ENCODE measurements at regions not wholly inside any gene's neighbourhood (a gene's known extent, or its start where the extent isn't known, plus 50 kb on each side); places are given as distances from the start of the nearest gene placed in this dataset.
"Not testable (repeated sequence)": the region's sequence is repeated elsewhere in the genome, so short reads cannot be mapped to it uniquely, and the experiment has no call there.

DNA sequence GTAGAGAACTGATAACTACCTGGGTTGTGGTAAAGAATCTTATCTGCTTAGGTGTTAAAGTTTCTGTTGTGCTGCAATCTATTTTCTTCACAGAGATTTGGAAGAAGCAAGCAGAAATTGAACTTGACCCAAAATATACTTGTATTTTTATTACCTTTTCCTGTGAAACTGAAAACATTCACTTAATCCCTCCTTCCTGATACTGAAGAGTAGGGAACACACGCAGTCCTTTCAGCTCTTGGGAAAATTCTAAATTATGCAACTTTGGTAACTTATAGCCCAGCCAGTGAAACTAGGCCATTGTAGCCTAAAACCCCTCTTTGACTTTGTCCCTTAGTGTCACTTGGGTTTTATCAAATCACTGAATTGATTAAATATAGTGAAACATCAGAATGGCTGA is 128.4 kb upstream of the MEIS1 start:
- DNase-seq = no peak

DNA sequence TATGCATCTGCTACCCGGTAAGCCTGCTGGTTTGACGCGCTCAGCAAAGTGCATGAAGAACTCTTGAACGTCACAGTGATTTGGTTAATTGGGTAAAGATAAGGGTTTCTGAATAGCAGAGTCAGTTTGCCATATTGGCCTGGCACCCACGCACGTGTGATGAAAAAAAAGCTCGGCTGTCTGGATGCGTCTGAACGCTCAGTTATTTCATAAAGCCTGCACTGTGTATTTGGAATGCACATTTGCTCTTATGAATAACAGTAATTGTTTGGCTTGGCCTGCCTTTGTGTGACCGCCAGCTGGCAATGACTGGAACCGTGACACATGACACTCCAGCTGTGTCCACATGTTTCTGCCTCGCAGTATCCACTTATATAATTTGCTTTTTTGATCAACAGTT is 129.2 kb upstream of the MEIS1 start:
- no peak for DNase-seq

DNA sequence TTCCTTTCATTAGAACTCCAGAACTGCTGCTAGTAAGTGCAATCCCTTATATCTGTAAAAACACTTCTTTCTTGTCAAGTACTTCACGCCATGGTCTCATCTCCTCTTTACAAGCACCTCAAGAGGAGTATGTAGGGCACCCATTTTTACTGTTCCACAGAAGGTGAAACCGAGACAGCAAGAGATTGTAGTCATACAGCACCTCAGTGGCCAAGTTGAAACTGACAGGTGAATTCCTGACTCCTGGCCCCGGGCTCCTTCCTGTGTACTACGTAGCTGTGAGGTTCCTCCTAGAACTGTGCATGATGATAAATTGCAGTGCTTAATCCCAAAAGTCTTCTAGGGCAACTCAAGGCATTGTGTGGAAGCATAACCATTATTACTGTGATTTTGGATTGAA is 131.5 kb upstream of the MEIS1 start:
- no peak for DNase-seq

DNA sequence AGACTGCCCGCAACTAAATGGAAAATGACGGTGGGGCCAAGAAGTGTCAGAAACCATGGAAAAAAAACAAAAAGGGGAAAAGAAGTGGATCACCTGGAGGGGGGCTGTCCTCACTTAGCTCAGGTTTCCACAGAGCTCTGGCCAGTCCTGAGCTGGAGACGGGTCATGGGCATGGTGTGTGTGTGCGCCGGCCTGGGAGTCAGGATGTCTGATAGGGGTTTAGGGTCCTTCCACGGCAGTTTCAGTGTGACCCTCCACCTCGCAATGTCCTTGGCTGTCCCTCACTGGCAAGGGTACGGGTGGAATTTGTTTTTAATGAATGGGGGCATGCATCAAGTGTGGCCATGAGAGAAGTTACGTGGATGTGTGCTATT is 133.2 kb upstream of the MEIS1 start:
- DNase-seq = no peak

DNA sequence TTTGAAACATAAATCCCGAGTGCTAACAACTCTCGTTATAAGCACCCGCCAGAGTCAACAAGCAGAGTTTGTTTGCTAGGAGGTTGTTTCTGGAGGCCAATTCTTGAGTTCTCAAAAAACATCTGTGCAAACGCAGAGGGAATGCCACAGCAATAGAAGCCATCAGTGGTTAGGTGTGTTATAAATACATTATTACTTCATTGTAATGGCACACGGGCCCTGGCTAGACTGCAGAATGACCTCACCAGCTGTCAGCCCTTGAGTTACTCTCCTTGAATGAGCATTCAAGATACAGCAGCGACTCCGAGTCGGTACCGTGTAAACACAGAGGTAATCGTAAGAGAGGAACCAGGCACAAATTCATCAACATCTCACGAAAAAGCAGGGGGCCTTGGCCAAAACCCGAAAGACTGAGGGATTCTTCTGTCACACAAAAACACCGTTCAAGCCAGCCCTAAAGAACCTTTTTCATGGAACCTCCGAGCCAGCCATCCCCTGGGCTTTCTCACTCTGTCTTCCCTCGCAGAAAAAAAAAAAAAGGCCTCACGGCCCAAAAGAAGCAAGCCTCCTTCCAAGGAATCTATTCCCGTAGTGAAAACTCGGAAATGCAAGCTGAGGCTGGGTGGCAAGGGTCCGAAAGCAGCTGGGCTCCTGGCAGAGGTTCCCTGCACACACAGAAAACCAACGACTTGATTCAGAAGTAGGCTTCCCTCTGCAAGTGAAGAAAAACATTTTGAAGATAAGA is 133.7 kb upstream of the MEIS1 start:
- no peak for DNase-seq

DNA sequence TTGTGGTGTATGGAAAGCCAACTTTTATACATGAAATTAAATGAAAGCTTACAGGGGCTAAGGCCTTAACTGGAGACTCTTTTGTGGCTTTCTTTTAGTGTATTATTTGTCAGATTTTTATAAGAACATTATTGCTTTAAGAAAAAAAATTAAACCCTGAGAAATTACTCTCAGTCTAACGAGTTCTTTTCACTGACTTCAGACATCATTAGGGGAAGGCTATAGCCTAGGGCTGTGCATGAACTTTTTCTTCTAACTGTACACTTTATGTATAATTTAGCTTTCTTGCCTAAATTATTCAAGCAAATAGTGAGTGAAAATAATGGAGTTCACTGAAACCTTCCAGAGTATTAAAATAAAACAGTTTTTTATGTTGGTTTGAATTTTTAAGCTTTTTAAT is 151.1 kb upstream of the MEIS1 start:
- no peak for DNase-seq

DNA sequence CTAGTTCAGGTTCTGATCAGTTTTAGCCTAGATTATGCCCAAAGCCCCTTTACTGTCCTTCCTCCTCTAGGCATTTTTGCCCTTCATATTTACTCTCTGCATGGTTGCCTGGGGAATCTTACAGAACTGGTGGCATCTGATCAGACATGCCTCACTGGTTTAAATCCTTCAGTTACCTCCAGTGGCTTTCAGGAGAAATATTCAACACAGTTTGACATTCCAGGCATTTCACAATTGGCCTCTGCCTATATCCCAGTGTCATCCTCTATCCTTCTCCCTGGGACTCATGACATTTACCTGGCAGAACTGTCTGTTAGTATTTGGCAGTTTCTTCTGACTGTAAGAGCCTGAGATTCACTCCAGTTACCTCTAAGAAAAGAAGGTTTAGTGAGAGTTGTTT is 152.9 kb upstream of the MEIS1 start:
- no peak for DNase-seq

DNA sequence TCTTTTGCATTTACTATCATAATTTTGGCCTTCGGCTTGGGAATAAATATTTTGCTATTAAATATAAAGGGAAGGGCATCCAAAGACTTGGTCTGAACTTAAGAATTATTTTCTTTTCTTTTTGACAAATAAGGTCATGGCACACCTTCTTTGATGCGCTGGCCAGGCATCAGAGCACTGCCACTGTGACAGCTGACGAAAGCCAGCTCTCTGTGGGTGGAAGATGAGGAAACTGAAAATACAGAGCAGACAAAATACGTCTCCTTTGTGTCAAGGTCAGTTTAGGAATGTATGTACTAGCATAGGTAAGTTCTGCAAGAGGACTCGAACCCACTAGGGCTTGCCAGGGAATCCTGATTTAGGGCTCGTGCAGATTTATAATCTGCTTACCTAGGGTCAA is 155.9 kb upstream of the MEIS1 start:
- DNase-seq = no peak

DNA sequence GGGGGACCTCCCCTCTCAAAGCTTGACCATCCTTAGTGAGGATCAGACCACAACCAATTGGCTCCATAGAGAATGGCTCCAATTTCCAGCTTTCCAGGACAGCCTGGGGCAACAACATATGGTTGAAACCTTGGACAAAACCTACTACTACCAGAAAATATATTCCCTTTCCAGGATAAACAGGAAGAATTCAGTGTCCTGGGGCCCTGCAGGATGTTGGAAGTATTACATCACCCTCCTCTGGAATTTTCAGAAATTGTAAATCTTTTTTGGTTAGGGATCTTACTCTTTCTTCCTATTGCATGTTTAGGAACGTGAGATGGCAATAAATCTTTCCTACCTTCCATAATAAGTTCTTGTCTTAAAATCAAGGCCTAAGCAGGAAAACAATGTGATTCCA is 158.9 kb upstream of the MEIS1 start:
- DNase-seq = no peak

DNA sequence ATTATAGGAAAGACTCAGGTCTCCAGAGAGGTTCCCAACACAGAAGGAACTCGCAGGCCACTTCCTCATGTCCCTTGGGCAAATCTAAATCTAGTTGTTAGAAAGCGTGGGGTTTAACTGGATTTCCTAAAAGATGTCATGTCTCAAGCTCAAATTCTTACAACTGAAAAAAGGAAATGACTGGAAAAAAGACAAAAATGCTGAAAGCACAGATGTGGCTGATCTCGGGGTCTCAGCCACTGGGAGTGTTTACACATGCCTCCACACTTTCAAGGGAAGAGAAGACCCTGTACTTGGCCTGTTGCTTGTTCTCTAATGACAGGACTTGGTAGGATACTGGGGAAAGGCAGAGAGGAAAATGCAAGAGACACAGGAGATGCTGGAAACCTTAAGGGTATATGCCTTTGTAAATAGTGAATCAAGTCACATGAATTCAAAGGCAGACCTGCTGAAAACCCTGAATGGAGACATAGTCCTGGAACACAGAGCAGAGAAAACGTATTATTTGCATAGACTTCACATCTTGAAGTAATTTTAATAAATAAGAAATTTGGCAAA is 160.9 kb upstream of the MEIS1 start:
- no peak for DNase-seq

DNA sequence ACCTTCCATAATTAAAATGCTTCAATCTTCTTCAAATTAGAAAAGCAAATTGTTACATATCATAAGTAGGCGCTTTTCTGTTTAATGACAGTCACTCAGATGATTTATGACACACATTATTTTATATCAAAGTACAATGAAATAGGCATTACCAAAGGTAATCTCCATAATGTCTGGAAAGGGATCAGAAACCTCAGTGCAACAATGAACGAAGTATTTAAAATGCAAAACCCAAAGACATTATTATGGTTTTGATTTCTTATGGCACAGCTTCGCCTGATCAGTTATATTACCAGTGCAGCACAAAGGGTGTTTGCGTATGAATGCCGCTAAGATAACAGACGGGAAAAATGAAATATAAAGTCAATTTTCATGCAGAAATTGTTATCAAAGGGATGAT is 162.2 kb upstream of the MEIS1 start:
- no peak for DNase-seq

DNA sequence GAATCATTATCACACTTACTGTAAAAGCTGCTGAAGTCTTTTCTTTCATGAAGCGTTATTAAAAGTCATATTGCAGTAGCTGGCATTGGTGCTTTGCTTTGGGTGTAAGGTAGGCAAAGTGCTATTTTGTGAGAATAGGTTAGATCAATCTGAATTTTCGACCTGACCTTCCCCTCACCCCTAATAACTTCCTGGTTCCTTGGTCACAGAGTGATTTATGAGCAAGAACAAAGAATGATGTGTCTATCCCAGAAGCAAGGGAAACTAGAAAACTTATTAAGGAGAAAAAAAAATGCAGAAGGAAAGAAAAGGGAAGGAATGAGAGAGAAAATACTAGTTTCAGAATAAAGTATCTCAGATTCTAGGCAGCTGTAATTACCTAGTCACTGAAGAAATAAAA is 163.1 kb upstream of the MEIS1 start:
- no peak for DNase-seq

DNA sequence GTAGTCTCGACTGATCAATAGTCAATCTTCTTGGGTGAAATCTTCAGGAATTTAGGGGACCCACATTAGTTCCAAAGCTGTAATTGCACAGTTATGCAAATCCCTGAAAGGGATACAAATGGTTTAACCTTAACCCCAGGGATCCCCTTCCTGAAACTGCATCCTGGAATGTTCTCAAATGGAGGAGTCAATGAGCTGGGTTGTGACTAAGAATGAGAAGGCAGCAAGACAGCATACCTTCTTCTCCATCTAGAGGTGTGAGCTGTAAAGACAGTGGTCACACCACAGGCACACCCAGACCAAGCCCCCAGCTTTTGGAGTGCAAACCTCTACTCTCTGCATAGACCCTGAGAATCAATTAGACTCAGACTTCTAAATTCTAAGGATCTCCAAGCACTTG is 164.7 kb upstream of the MEIS1 start:
- no peak for DNase-seq

DNA sequence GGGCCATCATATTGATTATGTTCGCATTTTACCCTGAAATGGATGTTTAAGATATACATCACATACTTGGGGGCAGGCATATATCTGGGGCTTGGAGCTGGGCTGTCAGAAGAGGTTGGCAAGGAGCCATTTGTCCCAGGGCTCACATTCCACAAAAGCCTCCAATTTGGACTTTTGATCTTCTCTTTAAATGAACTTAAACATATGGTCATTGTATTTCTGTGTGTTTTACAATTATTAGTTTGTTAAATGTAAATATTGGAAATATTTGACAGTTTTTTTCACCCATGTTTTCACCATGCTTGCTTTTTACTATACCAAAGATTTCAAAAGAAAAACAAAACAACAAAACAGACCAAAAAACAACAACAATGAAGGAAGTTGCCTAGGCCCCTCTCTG is 165.8 kb upstream of the MEIS1 start:
- no peak for DNase-seq

DNA sequence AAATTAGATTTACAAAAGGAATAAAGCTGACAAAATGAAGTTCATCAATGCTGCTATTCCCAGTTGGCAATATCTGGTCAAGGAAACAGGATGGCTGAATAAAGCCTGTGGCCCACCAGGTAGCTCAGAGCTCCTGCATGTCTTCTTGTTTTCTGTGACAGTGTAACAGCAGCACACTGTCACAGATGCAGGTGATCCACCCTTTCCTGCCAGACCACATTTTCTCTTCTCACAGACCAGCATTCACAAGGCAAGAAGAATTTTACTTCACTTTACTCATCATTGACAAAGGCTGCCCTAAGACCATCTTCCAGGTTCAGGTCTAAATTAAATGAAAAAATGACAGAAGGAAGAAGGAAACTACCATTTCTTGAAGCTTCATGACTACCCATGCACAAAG is 166.2 kb upstream of the MEIS1 start:
- DNase-seq = no peak

DNA sequence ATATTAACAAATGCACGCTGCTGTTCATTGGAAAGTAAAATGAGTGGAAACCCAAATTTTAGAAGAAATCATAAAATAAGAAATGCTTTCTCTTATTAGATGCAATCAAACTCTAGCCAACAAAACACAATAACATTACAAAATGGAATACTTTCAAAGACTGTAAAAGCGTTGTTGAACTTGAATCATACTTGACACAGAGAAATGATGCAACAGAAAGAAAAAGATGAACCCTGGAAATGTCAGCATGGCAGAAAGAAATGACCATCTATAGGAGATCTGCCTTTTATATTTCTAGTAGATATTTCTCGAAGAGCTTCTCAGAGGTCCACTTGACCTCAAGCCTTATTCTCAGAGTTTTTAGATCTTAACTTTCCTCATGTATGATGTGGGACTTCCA is 170.6 kb upstream of the MEIS1 start:
- no peak for DNase-seq

DNA sequence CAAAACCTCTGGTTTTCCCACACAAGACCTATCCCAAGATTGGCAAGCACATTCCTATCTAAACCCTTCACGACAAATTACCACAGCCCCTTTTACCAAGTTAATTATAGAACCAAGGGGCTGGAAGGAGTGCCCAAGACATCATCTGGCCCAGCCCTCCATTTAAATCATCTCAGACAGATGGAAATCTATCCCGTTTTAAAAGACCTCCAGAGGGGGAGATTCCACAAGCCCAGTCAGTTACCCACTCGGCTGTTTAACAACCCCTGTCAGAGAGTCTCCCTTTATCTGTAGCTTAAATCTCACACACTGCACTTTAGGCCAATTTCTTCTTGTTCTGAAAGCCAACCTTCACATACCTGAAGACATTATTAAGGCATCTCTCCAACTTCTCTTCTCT is 179.1 kb upstream of the MEIS1 start:
- DNase-seq = no peak

DNA sequence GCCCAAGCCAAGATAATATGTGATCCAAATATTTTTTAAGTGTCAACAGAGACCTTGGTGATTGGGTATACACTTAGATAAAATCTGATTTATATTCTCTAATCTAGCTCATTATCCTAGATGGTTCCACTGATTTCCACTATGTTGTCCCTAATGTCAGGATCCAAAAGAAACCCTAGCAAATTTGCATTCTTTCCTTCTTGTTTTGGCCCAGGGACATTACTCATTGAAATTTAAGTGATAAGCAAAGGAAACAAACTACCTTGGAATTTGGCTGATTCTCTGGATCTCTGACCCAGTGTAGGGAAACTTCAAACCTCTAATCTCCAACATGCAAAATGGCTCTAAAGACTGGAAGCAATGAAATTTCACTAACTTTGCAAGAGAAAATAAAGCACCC is 179.8 kb upstream of the MEIS1 start:
- DNase-seq = no peak

DNA sequence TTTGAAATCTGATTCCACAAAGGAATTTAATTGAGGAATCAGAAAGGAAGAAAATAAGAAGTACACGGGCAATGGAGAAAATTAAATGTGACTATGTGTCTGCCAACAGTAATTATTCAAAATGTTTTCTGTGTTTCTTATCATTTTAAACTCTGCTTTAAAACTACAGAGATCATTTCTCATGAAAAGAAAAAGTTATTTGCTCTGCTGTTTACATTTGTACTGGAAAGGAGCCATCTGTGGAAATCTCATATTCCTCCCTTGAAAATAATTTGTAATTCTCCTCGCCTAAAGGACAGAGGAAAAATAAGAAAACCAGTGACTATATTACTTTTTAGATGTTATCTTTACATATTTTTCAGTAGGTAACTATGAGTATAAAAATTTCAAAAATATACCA is 181.9 kb upstream of the MEIS1 start:
- no peak for DNase-seq

DNA sequence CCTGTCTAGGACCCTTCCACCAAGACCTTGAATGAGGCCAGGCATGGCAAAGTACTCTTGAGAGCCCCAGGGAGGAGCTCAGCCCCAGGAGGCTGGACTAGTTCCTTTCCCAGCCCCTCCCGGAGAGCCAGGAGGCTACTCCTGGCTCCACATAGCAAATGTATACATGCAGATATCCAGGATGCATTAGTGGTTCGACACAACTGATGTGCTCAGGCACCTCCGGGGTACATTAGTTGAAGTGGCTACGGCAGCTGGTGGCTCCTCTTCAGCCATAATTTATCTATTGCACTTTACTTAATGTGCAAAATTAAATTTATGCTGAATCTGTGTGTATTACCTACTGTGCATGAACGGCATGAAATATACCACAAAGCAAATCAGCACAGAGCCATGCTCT is 182.8 kb upstream of the MEIS1 start:
- DNase-seq = no peak

DNA sequence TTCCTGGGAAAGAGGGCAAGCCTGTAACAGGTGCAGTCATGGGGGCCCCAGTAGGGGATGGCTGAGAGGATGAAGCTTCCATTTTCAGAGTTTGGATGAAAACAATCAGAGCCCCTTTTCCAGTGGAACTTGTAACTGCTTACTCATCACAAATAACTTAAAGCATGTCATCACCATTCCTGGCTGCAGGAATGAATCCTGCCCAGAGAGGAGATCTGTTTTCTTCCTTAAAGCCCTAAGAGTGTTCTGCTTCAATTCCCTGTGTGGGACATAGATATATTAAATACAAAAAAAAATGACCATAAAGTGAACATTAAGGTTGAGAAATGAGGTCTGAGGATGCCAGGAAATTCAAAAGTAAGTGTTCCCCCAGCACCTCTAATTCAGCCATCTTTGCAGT is 183.4 kb upstream of the MEIS1 start:
- DNase-seq = no peak

DNA sequence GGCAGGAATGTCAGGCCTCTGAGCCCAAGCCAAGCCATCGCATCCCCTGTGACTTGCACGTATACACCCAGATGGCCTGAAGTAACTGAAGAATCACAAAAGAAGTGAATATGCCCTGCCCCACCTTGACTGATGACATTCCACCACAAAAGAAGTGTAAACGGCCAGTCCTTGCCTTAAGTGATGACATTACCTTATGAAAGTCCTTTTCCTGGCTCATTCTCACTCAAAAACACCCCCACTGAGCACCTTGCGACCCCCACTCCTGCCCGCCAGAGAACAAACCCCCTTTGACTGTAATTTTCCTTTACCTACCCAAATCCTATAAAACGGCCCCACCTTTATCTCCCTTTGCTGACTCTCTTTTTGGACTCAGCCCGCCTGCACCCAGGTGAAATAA is 185.8 kb upstream of the MEIS1 start:
- DNase-seq = not testable (repeated sequence)

DNA sequence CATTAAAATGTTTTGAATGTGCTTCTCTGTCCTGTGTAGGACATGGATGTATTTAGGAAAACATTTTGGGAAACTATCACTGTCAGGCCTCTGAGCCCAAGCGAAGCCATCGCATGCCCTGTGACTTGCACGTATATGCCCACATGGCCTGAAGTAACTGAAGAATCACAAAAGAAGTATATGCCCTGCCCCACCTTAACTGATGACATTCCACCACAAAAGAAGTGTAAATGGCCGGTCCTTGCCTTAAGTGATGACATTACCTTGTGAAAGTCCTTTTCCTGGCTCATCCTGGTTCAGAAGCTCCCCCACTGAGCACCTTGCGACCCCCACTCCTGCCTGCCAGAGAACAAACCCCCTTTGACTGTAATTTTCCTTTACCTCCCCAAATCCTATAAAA is 191.1 kb upstream of the MEIS1 start:
- DNase-seq = not testable (repeated sequence)

DNA sequence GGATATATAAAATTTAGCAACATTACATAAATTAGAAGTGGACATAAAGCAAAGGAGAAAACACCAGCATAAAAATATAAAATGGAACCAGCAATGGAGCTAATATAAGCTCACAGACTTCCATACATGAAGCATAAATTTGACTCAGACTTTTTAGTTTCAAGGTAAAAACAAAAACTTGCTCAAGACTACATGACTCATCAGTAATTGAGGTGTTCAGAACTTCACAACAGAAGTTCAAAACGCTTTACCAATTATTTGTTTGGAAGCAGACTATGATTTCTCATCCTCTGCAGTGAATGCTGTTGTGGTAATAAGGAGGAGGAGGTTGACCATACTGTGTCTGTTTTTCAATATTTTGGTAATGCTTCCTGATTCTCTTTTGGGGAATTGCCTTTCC is 192.0 kb upstream of the MEIS1 start:
- not testable (repeated sequence) for DNase-seq

DNA sequence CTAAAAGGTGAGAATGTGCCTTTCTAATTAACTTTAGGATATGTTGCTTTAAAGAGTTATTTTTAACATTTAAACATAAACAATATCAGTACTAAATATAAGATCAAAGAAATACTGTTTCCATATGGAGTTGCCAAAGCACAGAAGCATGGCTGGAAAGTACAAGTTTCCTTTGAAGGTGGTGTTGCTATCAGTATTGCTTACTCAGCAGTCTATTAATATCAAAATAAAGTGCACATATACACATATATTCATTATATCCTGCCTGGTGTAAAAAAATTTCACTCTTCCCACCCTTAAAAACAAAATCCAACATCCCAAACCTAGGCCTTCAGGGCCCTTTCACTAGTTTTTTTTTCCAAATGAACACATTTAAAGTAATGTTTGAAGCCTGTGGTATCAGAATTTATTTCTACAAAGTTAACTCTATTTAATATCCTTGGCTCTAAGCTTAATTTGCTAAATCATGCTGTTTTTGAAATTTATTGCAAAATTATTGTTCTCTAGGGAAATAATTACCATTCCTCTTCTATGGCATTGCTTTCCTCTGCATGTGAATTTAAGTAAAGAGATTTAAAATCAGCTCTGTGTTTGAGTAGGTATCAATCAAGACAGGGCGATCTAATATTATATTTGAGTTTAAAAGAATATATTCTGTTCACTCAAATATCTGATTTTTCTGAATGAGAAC is 192.7 kb upstream of the MEIS1 start:
- DNase-seq = no peak

All from activated CD4-positive, alpha-beta T cell treated with anti-CD3 and anti-CD28 coated beads, Interleukin-2, amount 50 U/mL, for 16 hours (primary cell).